HCT116 (cell line): ENCODE measurements at regions not wholly inside any gene's neighbourhood (a gene's known extent, or its start where the extent isn't known, plus 50 kb on each side); places are given as distances from the start of the nearest gene placed in this dataset.

Experiments used
- ATAC-seq: fragments of 200-7000 bp; cut with Tn5 transposase; 2 replicates; pipeline ENCODE4 v1.9.1; 2020; ENCODE audit warnings: mild to moderate bottlenecking, moderate library complexity
- BruUV-seq: library from RNA; stranded (reverse); fragments of 400-500 nt; replicated peaks from 2 replicates; lab custom pipeline; 2021; lab: Mats Ljungman, UMichigan
- CTCF ChIA-PET: fragments of 300-600 bp; sonication (Branson Sonifier 250); formaldehyde crosslinking; loops from one replicate; lab custom pipeline; 2021; ENCODE audit warnings: antibody characterized with exemption; lab: Charles Lee
- POLR2A ChIA-PET: fragments of 300-600, 350-600 bp; sonication (Branson Sonifier 250); formaldehyde crosslinking; loops from one replicate; lab custom pipeline; 2021; ENCODE audit warnings: antibody characterized with exemption; lab: Charles Lee
- RAD21 ChIA-PET, 2 experiments: fragments of 300-600 bp; sonication (Branson Sonifier 250); formaldehyde crosslinking; loops; one replicate each; lab custom pipeline; 2023; ENCODE audit warnings: low total read pairs in 2 of 2; ENCODE audit not compliant: uncharacterized antibody in 2 of 2, unreplicated experiment in 2 of 2, low non-redundant PET in 1 of 2; lab: Charles Lee
- DNase-seq: peaks from one replicate; pipeline ENCODE4 v3.0.0-alpha.2; 2010; ENCODE audit warnings: low read depth, low spot score
- H2AFZ ChIP-seq: fragments of 200-600 bp; shearing (Covaris generic), sonication (generic); 2 replicates; pipeline ENCODE4 v1.6.1; 2017; ENCODE audit warnings: low read depth, mixed run types, mixed read lengths, antibody characterized with exemption, low read length; ENCODE audit not compliant: poor library complexity, severe bottlenecking
- H3K27ac ChIP-seq: 2 replicates; pipeline ENCODE4 v1.5.1; 2012; ENCODE audit warnings: low read depth, low read length
- H3K27me3 ChIP-seq: fragments of 200-600 bp; sonication (generic); 2 replicates; pipeline ENCODE4 v1.6.1; 2016; ENCODE audit warnings: mixed run types, low read length, mixed read lengths; ENCODE audit not compliant: insufficient read depth
- H3K36me3 ChIP-seq, 2 experiments: fragments of 200-500 bp in 1 of 2; fragments of 200-600 bp in 1 of 2; sonication (Bioruptor generic) in 1 of 2; sonication (generic) in 1 of 2; 2 replicates each; pipeline versions ENCODE4 v1.5.1 to v1.6.1; 2014 to 2016; ENCODE audit warnings: low read length in 2 of 2, inconsistent platforms in 1 of 2, mixed read lengths in 1 of 2, mixed run types in 1 of 2; ENCODE audit not compliant: insufficient read depth in 2 of 2, control insufficient read depth in 1 of 2
- H3K4me1 ChIP-seq, 2 experiments: fragments of 200-600 bp in 1 of 2; sonication (generic) in 1 of 2; 2 replicates each; pipeline versions ENCODE4 v1.5.1 to v1.6.1; 2012 to 2017; ENCODE audit warnings: low read length in 2 of 2, inconsistent platforms in 1 of 2, mild to moderate bottlenecking in 1 of 2, mixed read lengths in 1 of 2, mixed run types in 1 of 2, moderate library complexity in 1 of 2; ENCODE audit not compliant: insufficient read depth in 2 of 2, control insufficient read depth in 1 of 2
- H3K4me2 ChIP-seq: fragments of 200-600 bp; sonication (generic); 2 replicates; pipeline ENCODE4 v1.6.1; 2017; ENCODE audit warnings: mixed run types, low read length, mixed read lengths
- H3K4me3 ChIP-seq, 2 experiments: fragments of 200-600 bp in 1 of 2; sonication (generic) in 1 of 2; replicated peaks in 1 of 2; 2 replicates each; pipeline ENCODE4 v1.5.1; 2011 to 2016; ENCODE audit warnings: low read length in 2 of 2, control low read depth in 1 of 2, low read depth in 1 of 2, mild to moderate bottlenecking in 1 of 2, mixed read lengths in 1 of 2, mixed run types in 1 of 2
- H3K79me2 ChIP-seq: fragments of 200-600 bp; sonication (generic); 2 replicates; pipeline ENCODE4 v1.6.1; 2017; ENCODE audit warnings: mild to moderate bottlenecking, mixed run types, low read length, moderate library complexity, mixed read lengths; ENCODE audit not compliant: insufficient read depth
- H3K9ac ChIP-seq: fragments of 200-600 bp; sonication (generic); 2 replicates; pipeline ENCODE4 v1.6.1; 2016; ENCODE audit warnings: low read length, mixed read lengths
- H3K9me2 ChIP-seq: fragments of 200-600 bp; sonication (generic), shearing (Covaris generic); 2 replicates; pipeline ENCODE4 v1.6.1; 2017; ENCODE audit warnings: mixed run types, mild to moderate bottlenecking, moderate library complexity; ENCODE audit not compliant: insufficient read depth
- H3K9me3 ChIP-seq, 2 experiments: fragments of 200-500 bp in 1 of 2; fragments of 200-600 bp in 1 of 2; sonication (Bioruptor generic) in 1 of 2; sonication (generic) in 1 of 2; 2 replicates each; pipeline ENCODE4 v1.6.1; 2014 to 2017; ENCODE audit warnings: low read length in 2 of 2, mixed read lengths in 2 of 2, inconsistent platforms in 1 of 2, low read depth in 1 of 2, mild to moderate bottlenecking in 1 of 2, mixed run types in 1 of 2, moderate library complexity in 1 of 2; ENCODE audit not compliant: control insufficient read depth in 1 of 2, insufficient read depth in 1 of 2
- H4K20me1 ChIP-seq: fragments of 200-600 bp; sonication (generic), shearing (Covaris generic); 2 replicates; pipeline ENCODE4 v1.6.1; 2017; ENCODE audit warnings: mixed run types, mild to moderate bottlenecking, moderate library complexity; ENCODE audit not compliant: insufficient read depth
- CBX3 ChIP-seq: IDR thresholded peaks from 2 replicates; pipeline ENCODE4 v1.6.1; 2012; ENCODE audit warnings: low read depth
- ELF1 ChIP-seq: IDR thresholded peaks from 2 replicates; pipeline ENCODE4 v1.6.1; 2012; ENCODE audit warnings: low read depth, borderline replicate concordance
- FOSL1 ChIP-seq: IDR thresholded peaks from 2 replicates; pipeline ENCODE4 v1.6.1; 2012; ENCODE audit warnings: low read depth
- JUND ChIP-seq: IDR thresholded peaks from 2 replicates; pipeline ENCODE4 v1.6.1; 2012
- POLR2A ChIP-seq: IDR thresholded peaks from 2 replicates; pipeline ENCODE4 v1.7.0; 2011; ENCODE audit warnings: borderline replicate concordance; ENCODE audit not compliant: insufficient read depth, insufficient read length; ENCODE audit errors: extremely low read depth
- RAD21 ChIP-seq: IDR thresholded peaks from 2 replicates; pipeline ENCODE4 v1.6.1; 2012; ENCODE audit warnings: low read depth, mild to moderate bottlenecking
- SIN3A ChIP-seq: IDR thresholded peaks from 2 replicates; pipeline ENCODE4 v1.6.1; 2012; ENCODE audit warnings: low read depth
- SP1 ChIP-seq: IDR thresholded peaks from 2 replicates; pipeline ENCODE4 v1.6.1; 2012; ENCODE audit warnings: low read depth
- ZFX ChIP-seq: fragments of 450-650 bp; IDR thresholded peaks from 2 replicates; pipeline ENCODE4 v1.6.1; 2017
- ZNF274 ChIP-seq: fragments of 200-500 bp; sonication (Bioruptor generic); IDR thresholded peaks from 2 replicates; pipeline ENCODE4 v1.6.1; 2014; ENCODE audit warnings: mild to moderate bottlenecking, low read depth, low read length, inconsistent platforms
- intact Hi-C: fragments of 100-400 bp; cut with micrococcal nuclease; formaldehyde crosslinking; loops from 2 replicates; pipeline ENCODE4 v1.10.0; 2022
- TF ChIP-seq, protein P1 (sequence below), 3 experiments: fragments of 200-600 bp in 1 of 3; sonication (generic) in 1 of 3; IDR thresholded peaks in 2 of 3; conservative IDR thresholded peaks in 1 of 3; 2 replicates each; pipeline ENCODE4 v1.5.1; 2012 to 2017; ENCODE audit warnings: low read depth in 2 of 3, low read length in 2 of 3, antibody characterized with exemption in 1 of 3, borderline replicate concordance in 1 of 3, control low read depth in 1 of 3, mild to moderate bottlenecking in 1 of 3, mixed read lengths in 1 of 3, mixed run types in 1 of 3, moderate library complexity in 1 of 3; ENCODE audit not compliant: insufficient read depth in 1 of 3

DNA sequence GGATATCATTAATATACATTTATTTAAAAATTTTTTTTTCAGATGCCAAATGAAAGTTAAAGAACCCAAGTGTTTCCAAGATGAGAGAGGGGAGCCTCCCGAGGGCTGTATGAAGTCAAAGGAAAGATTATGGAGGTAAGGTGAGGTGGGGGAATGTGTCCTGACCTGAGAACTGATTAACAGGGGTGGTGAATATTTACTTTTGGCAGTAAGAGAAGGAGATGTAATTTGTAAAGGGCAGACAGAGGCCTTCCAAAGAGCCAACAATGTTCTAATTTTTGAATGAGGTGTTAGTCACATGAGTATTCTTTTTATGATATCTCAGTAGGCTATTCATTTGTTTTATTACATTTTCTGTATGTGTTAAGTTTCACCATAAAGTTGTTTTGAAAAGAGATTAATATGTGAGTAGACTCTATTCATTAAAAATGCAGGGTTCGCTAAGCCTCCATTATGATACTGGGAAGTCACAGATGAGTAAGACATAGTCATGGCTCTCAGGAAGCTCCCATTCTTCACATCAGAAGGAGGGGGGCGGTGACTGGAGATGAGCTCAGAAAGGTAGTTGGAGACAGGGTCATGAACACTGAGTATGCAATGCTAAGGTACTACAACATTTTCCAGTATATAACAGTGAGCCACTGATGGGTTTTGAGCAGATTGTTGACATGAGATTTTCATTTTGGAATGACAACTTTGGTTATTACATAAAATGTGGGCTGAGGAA is 62.4 kb upstream of the TNFSF18 start:
- TF ChIP-seq, protein P1, sequence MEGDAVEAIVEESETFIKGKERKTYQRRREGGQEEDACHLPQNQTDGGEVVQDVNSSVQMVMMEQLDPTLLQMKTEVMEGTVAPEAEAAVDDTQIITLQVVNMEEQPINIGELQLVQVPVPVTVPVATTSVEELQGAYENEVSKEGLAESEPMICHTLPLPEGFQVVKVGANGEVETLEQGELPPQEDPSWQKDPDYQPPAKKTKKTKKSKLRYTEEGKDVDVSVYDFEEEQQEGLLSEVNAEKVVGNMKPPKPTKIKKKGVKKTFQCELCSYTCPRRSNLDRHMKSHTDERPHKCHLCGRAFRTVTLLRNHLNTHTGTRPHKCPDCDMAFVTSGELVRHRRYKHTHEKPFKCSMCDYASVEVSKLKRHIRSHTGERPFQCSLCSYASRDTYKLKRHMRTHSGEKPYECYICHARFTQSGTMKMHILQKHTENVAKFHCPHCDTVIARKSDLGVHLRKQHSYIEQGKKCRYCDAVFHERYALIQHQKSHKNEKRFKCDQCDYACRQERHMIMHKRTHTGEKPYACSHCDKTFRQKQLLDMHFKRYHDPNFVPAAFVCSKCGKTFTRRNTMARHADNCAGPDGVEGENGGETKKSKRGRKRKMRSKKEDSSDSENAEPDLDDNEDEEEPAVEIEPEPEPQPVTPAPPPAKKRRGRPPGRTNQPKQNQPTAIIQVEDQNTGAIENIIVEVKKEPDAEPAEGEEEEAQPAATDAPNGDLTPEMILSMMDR (IDR thresholded peaks at IDR 0.05 in 2 of 3, conservative IDR thresholded peaks at IDR 0.05 in 1 of 3; ENCODE audit: borderline replicate concordance in 1 of 3, insufficient read depth in 1 of 3, low read depth in 2 of 3, low read length in 2 of 3), result no peak
- TF ChIP-seq ZFX (no peak), POLR2A (no peak), SP1 (peak; percentile 42; the same call in 1 of the 2 replicates), ZNF274 (no peak), ELF1 (no peak), CBX3 (no peak), JUND (peak; percentile 56), SIN3A (no peak), RAD21 (no peak), FOSL1 (peak; percentile 68)
- intact Hi-C loops, result no loop called here
- peak overlapping the region; percentile 93 for H2AFZ ChIP-seq
- BruUV-seq, result no TSS peak
- ChIA-PET CTCF (no interaction called here), RAD21 (no interaction called here), POLR2A (no interaction called here)
- H3K4me2 ChIP-seq, result peak overlapping the region; percentile 35
- peak; percentile 72; the same call in 1 of the 2 replicates for ATAC-seq
- peaks cover 0 to 13% of the 10 kb centered on the region in 2 experiments; a peak in 2 of 4 replicates for H3K4me1 ChIP-seq
- no peak overlapping the region for H3K9ac ChIP-seq
- DNase-seq, result peak; percentile 34
- no peaks in the 10 kb centered on the region for H4K20me1 ChIP-seq
- H3K27ac ChIP-seq, result no peak overlapping the region
- no peaks in the 10 kb centered on the region for H3K27me3 ChIP-seq
- H3K9me3 ChIP-seq, result peaks cover 0 to 5% of the 10 kb centered on the region in 2 experiments; a peak in 1 of 4 replicates
- H3K79me2 ChIP-seq, result no peaks in the 10 kb centered on the region
- H3K36me3 ChIP-seq, result no peaks in the 10 kb centered on the region
- H3K4me3 ChIP-seq, result no peak overlapping the region
- no peaks in the 10 kb centered on the region for H3K9me2 ChIP-seq
